GM23338 (cell line): ENCODE measurements at regions not wholly inside any gene's neighbourhood (a gene's known extent, or its start where the extent isn't known, plus 50 kb on each side); places are given as distances from the start of the nearest gene placed in this dataset.

Experiments used
- CREB1 ChIP-seq: fragments of 250-450 bp; sonication (Bioruptor Pico); IDR thresholded peaks from 2 replicates; pipeline ENCODE4 v1.5.0; 2020; ENCODE audit warnings: low read depth, mild to moderate bottlenecking, moderate library complexity
- EZH2 ChIP-seq: fragments of 200-600 bp; sonication (generic); IDR thresholded peaks from one replicate; pipeline ENCODE4 v1.8.0; 2017; ENCODE audit warnings: antibody characterized with exemption, mild to moderate bottlenecking, low read depth; ENCODE audit not compliant: unreplicated experiment
- EZH2phosphoT487 ChIP-seq: fragments of 200-600 bp; sonication (generic); IDR thresholded peaks from one replicate; pipeline ENCODE4 v1.8.1; 2018; ENCODE audit warnings: antibody characterized with exemption; ENCODE audit not compliant: unreplicated experiment
- POLR2AphosphoS5 ChIP-seq: IDR thresholded peaks from 2 replicates; pipeline ENCODE4 v1.6.1; 2016; ENCODE audit warnings: antibody characterized with exemption, low read depth
- STAT1 ChIP-seq: IDR thresholded peaks from one replicate; pipeline ENCODE4 v1.6.1; 2016; ENCODE audit warnings: antibody characterized with exemption; ENCODE audit not compliant: unreplicated experiment
- TF ChIP-seq, protein P1 (sequence below), 2 experiments: fragments of 200-600 bp in 1 of 2; sonication (generic) in 1 of 2; conservative IDR thresholded peaks; 2 replicates each; pipeline versions ENCODE4 v1.5.1 to v1.6.1; 2016 to 2017; ENCODE audit warnings: antibody characterized with exemption in 2 of 2, low read depth in 2 of 2, mild to moderate bottlenecking in 2 of 2, moderate library complexity in 1 of 2
- TF ChIP-seq, protein P2 (sequence below): IDR thresholded peaks from one replicate; pipeline ENCODE4 v1.6.1; 2018; ENCODE audit warnings: antibody characterized with exemption; ENCODE audit not compliant: unreplicated experiment

DNA sequence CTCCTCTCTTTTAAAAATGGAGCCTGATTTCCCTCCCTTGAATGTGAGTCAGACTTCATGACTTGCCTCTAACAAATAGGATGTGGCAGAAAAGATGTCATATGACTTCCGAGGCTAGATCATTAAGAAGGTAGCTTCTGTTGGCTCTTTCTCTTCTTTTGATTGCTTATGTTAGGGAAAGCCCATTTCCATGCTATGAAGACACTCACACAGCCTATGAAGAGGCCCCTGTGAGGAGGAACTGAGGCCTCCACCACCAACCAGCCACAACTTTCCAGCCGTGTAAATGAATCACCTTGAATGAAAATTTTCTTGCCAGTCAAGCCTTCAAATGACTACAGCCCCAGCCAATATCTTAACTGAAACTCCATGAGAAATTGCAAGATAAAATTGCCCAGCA is 413.4 kb downstream of the TMEM38B start:
- TF ChIP-seq EZH2phosphoT487 (no peak), POLR2AphosphoS5 (no peak), CREB1 (no peak), EZH2 (no peak), STAT1 (no peak)
- TF ChIP-seq, protein P1, sequence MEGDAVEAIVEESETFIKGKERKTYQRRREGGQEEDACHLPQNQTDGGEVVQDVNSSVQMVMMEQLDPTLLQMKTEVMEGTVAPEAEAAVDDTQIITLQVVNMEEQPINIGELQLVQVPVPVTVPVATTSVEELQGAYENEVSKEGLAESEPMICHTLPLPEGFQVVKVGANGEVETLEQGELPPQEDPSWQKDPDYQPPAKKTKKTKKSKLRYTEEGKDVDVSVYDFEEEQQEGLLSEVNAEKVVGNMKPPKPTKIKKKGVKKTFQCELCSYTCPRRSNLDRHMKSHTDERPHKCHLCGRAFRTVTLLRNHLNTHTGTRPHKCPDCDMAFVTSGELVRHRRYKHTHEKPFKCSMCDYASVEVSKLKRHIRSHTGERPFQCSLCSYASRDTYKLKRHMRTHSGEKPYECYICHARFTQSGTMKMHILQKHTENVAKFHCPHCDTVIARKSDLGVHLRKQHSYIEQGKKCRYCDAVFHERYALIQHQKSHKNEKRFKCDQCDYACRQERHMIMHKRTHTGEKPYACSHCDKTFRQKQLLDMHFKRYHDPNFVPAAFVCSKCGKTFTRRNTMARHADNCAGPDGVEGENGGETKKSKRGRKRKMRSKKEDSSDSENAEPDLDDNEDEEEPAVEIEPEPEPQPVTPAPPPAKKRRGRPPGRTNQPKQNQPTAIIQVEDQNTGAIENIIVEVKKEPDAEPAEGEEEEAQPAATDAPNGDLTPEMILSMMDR (conservative IDR thresholded peaks at IDR 0.05; ENCODE audit: low read depth in 2 of 2): no peak
- TF ChIP-seq, protein P2, sequence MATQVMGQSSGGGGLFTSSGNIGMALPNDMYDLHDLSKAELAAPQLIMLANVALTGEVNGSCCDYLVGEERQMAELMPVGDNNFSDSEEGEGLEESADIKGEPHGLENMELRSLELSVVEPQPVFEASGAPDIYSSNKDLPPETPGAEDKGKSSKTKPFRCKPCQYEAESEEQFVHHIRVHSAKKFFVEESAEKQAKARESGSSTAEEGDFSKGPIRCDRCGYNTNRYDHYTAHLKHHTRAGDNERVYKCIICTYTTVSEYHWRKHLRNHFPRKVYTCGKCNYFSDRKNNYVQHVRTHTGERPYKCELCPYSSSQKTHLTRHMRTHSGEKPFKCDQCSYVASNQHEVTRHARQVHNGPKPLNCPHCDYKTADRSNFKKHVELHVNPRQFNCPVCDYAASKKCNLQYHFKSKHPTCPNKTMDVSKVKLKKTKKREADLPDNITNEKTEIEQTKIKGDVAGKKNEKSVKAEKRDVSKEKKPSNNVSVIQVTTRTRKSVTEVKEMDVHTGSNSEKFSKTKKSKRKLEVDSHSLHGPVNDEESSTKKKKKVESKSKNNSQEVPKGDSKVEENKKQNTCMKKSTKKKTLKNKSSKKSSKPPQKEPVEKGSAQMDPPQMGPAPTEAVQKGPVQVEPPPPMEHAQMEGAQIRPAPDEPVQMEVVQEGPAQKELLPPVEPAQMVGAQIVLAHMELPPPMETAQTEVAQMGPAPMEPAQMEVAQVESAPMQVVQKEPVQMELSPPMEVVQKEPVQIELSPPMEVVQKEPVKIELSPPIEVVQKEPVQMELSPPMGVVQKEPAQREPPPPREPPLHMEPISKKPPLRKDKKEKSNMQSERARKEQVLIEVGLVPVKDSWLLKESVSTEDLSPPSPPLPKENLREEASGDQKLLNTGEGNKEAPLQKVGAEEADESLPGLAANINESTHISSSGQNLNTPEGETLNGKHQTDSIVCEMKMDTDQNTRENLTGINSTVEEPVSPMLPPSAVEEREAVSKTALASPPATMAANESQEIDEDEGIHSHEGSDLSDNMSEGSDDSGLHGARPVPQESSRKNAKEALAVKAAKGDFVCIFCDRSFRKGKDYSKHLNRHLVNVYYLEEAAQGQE: no peak
